Astrocyte (in vitro differentiated cells and primary cell): ENCODE measurements at regions not wholly inside any gene's neighbourhood (a gene's known extent, or its start where the extent isn't known, plus 50 kb on each side); places are given as distances from the start of the nearest gene placed in this dataset.

ENCODE experiments used
- DNase-seq: peaks from one replicate; pipeline ENCODE4 v3.0.0-alpha.2; 2010; ENCODE audit warnings: low read depth
- FAIRE-seq: peaks from 2 replicates; lab custom pipeline; 2011; peaks lifted over from hg19 to GRCh38; lab: Jason Lieb, UNC
- H2AFZ ChIP-seq: 2 replicates; pipeline ENCODE4 v1.6.0; 2012; ENCODE audit warnings: low read depth, low read length, inconsistent platforms
- H3K27ac ChIP-seq: 2 replicates; pipeline ENCODE4 v1.5.1; 2011; ENCODE audit warnings: low read depth, low read length, inconsistent platforms
- H3K27me3 ChIP-seq: 2 replicates; pipeline ENCODE4 v1.6.0; 2011; ENCODE audit warnings: low read length, inconsistent platforms; ENCODE audit not compliant: insufficient read depth
- H3K36me3 ChIP-seq: 2 replicates; pipeline ENCODE4 v1.5.1; 2011; ENCODE audit warnings: low read length, inconsistent platforms; ENCODE audit not compliant: insufficient read depth
- H3K4me1 ChIP-seq: 2 replicates; pipeline ENCODE4 v1.5.1; 2011; ENCODE audit warnings: low read length, inconsistent platforms; ENCODE audit not compliant: insufficient read depth
- H3K4me2 ChIP-seq: 2 replicates; pipeline ENCODE4 v1.6.0; 2012; ENCODE audit warnings: low read length, inconsistent platforms
- H3K4me3 ChIP-seq: 2 replicates; pipeline ENCODE4 v1.5.1; 2011; ENCODE audit warnings: low read depth, mild to moderate bottlenecking, low read length, inconsistent platforms; ENCODE audit not compliant: insufficient read depth
- H3K79me2 ChIP-seq: 2 replicates; pipeline ENCODE4 v1.6.0; 2012; ENCODE audit warnings: mild to moderate bottlenecking, low read length, inconsistent platforms; ENCODE audit not compliant: insufficient read depth
- H3K9ac ChIP-seq: 2 replicates; pipeline ENCODE4 v1.6.0; 2012; ENCODE audit warnings: mild to moderate bottlenecking, low read length, inconsistent platforms
- H3K9me3 ChIP-seq: 2 replicates; pipeline ENCODE4 v1.5.1; 2012; ENCODE audit warnings: low read depth, mild to moderate bottlenecking, low read length, inconsistent platforms; ENCODE audit not compliant: insufficient read depth
- H4K20me1 ChIP-seq: 2 replicates; pipeline ENCODE4 v1.6.0; 2012; ENCODE audit warnings: low read length, inconsistent platforms; ENCODE audit not compliant: insufficient read depth
- H3K27ac Mint-ChIP-seq: one replicate; pipeline ENCODE4 v1.8.0; 2021; ENCODE audit warnings: mild to moderate bottlenecking, mixed read lengths; ENCODE audit not compliant: unreplicated experiment
- H3K27me3 Mint-ChIP-seq: one replicate; pipeline ENCODE4 v1.8.0; 2021; ENCODE audit warnings: low read depth, mixed read lengths; ENCODE audit not compliant: unreplicated experiment
- H3K36me3 Mint-ChIP-seq: one replicate; pipeline ENCODE4 v1.8.0; 2021; ENCODE audit warnings: low read depth, mixed read lengths; ENCODE audit not compliant: unreplicated experiment
- H3K4me1 Mint-ChIP-seq: one replicate; pipeline ENCODE4 v1.8.0; 2021; ENCODE audit warnings: low read depth, mixed read lengths; ENCODE audit not compliant: unreplicated experiment
- H3K4me3 Mint-ChIP-seq: one replicate; pipeline ENCODE4 v1.8.0; 2021; ENCODE audit warnings: mild to moderate bottlenecking, moderate library complexity, mixed read lengths; ENCODE audit not compliant: unreplicated experiment
- H3K9me3 Mint-ChIP-seq: one replicate; pipeline ENCODE4 v1.8.0; 2021; ENCODE audit warnings: mild to moderate bottlenecking, mixed read lengths; ENCODE audit not compliant: unreplicated experiment
- EZH2 ChIP-seq: IDR thresholded peaks from 2 replicates; pipeline ENCODE4 v1.6.1; 2012; ENCODE audit warnings: mild to moderate bottlenecking, low read length, inconsistent platforms; ENCODE audit not compliant: insufficient read depth
- TF ChIP-seq, protein P1 (sequence below): IDR thresholded peaks from 2 replicates; pipeline ENCODE4 v1.5.1; 2011; ENCODE audit warnings: low read depth, mild to moderate bottlenecking, inconsistent platforms, low read length, moderate library complexity; ENCODE audit not compliant: insufficient read depth

DNA sequence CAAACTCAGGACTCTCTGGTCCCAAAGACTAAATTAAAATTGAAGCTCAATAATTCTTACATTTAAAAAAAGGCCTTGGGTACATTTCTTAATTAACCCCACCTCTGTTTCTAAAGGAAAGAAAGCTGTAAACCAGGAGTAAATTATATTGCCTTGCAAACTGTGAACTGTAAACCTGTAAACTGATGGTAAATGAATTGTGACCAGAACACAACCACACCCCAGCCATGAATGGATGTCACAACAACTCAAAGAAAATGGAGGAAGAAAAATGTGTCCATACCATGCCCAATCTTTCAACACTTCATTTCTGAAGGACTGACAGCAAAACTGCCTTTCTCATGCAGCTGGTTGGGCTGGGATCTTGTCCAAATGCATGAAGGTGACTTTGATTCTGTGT, 171.3 kb upstream of the C1orf87 start:
- Histone ChIP-seq H3K4me3 (no peak overlapping the region), H3K9me3 (no peaks in the 10 kb centered on the region), H4K20me1 (no peaks in the 10 kb centered on the region), H3K27me3 (no peaks in the 10 kb centered on the region), H2AFZ (no peak overlapping the region), H3K27ac (no peak overlapping the region), H3K36me3 (no peaks in the 10 kb centered on the region), H3K4me2 (no peak overlapping the region), H3K79me2 (no peaks in the 10 kb centered on the region), H3K9ac (no peak overlapping the region), H3K4me1 (no peaks in the 10 kb centered on the region)
- Mint-ChIP-seq H3K9me3 (peaks cover 2% of the 10 kb centered on the region), H3K27me3 (peaks cover 2% of the 10 kb centered on the region), H3K4me3 (no peak overlapping the region), H3K27ac (no peak overlapping the region), H3K36me3 (no peaks in the 10 kb centered on the region), H3K4me1 (no peaks in the 10 kb centered on the region)
- TF ChIP-seq, protein P1, sequence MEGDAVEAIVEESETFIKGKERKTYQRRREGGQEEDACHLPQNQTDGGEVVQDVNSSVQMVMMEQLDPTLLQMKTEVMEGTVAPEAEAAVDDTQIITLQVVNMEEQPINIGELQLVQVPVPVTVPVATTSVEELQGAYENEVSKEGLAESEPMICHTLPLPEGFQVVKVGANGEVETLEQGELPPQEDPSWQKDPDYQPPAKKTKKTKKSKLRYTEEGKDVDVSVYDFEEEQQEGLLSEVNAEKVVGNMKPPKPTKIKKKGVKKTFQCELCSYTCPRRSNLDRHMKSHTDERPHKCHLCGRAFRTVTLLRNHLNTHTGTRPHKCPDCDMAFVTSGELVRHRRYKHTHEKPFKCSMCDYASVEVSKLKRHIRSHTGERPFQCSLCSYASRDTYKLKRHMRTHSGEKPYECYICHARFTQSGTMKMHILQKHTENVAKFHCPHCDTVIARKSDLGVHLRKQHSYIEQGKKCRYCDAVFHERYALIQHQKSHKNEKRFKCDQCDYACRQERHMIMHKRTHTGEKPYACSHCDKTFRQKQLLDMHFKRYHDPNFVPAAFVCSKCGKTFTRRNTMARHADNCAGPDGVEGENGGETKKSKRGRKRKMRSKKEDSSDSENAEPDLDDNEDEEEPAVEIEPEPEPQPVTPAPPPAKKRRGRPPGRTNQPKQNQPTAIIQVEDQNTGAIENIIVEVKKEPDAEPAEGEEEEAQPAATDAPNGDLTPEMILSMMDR, result no peak
- no peak for TF ChIP-seq EZH2
- DNase-seq, result no peak
- no peak for FAIRE-seq

DNA sequence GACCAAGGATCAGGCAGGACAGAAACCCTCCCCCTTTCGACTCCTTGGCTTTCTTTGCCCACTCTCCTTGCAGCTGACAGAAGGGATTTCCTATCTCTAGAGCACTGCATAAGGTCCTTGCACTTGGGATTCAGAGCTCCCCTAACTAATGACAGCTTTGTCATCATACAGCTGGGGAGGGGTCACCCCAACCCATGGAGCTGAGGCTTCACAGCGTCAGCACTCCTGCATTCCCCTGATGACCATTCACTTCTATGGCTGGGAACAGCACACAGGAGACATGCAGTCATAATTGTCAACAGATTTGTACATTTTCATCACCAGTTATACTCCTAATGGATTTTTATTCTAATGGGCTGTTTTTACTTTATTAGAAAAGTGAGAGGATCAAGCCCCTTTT, 161.7 kb upstream of the C1orf87 start:
- FAIRE-seq (no peak), DNase-seq (no peak)
- Mint-ChIP-seq H3K27ac (no peak overlapping the region), H3K4me3 (no peak overlapping the region), H3K27me3 (no peaks in the 10 kb centered on the region), H3K4me1 (no peaks in the 10 kb centered on the region), H3K9me3 (peaks cover 1% of the 10 kb centered on the region), H3K36me3 (no peaks in the 10 kb centered on the region)
- Histone ChIP-seq H3K9me3 (no peaks in the 10 kb centered on the region), H3K4me2 (no peak overlapping the region), H3K4me1 (no peaks in the 10 kb centered on the region), H3K79me2 (no peaks in the 10 kb centered on the region), H2AFZ (no peak overlapping the region), H3K27me3 (no peaks in the 10 kb centered on the region), H3K9ac (no peak overlapping the region), H3K36me3 (no peaks in the 10 kb centered on the region), H3K4me3 (no peak overlapping the region), H3K27ac (no peak overlapping the region), H4K20me1 (no peaks in the 10 kb centered on the region)
- TF ChIP-seq EZH2, result no peak
- TF ChIP-seq, protein P1, result no peak

DNA sequence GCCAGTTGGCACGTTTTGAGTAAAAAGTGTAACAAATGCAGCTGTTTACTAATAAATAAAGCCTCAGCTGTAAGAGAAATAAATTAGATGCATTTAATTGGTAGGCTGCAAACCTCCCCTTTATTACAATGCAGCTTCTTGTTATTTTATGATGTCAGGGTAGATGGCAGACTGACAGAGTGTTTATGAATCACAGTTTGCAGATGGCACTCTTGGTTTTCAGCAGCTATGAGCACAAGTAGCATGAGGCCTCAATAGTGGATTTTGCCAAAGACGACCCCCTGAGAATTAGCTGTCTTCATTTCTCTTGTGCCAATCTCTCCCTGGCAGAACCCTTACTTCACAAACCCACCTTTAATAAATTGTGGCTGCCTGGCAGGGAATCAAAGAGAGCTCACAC, 161.2 kb upstream of the C1orf87 start:
- Histone ChIP-seq H3K27me3 (no peaks in the 10 kb centered on the region), H3K79me2 (no peaks in the 10 kb centered on the region), H3K4me3 (no peak overlapping the region), H3K27ac (no peak overlapping the region), H3K36me3 (no peaks in the 10 kb centered on the region), H3K9ac (no peak overlapping the region), H4K20me1 (no peaks in the 10 kb centered on the region), H3K4me2 (no peak overlapping the region), H3K9me3 (no peaks in the 10 kb centered on the region), H3K4me1 (no peaks in the 10 kb centered on the region), H2AFZ (no peak overlapping the region)
- peaks cover 3% of the 10 kb centered on the region for H3K9me3 Mint-ChIP-seq
- no peak for DNase-seq
- no peak for FAIRE-seq
- H3K27ac Mint-ChIP-seq, result no peak overlapping the region
- H3K4me3 Mint-ChIP-seq, result no peak overlapping the region
- TF ChIP-seq, protein P1, result no peak
- TF ChIP-seq EZH2, result no peak
- no peaks in the 10 kb centered on the region for H3K36me3 Mint-ChIP-seq
- H3K27me3 Mint-ChIP-seq, result no peaks in the 10 kb centered on the region
- no peaks in the 10 kb centered on the region for H3K4me1 Mint-ChIP-seq
